ENCODE measurements at regions not wholly inside any gene's neighbourhood (a gene's known extent, or its start where the extent isn't known, plus 50 kb on each side); places are given as distances from the start of the nearest gene placed in this dataset.

DNA sequence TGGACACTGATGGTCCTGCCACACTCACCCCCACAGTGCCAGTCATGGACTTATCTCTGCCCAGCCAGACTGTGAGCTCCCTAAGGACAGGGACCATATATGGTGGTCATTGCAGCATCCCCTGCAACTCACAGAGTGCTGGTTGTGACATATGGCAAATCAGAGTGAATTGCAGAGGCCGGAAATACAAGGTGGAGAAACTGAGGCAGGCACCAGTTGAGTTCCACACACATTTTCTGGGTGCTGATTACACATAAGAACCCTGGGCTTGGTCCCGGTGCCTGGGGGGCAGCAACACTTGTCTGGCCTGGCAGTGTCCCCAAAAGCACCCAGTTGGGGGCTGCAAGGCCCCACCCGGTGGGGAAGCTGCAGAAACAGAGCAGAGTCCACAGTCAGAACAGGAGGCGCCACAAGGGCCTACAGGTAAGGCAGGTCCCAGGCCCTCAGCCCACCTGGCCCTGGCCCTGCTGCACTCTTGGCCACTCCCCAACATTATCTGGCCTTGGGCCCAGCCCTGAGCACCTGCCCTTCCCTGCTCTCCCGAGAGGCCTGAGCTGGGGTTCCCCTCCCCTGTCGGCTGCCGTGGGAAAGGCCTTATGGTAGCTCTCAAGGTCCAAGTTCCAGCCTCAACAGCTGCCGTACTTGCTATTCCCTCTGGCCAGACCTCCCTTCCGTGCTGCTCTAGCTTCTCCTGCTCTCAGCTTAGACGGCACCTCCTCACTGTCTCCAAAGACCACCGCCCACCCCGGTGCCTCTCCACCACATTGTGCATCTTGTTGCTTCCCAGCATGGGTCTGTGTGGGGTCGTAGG, 140.8 kb upstream of the PTPN1 start:
- no peaks in the 10 kb centered on the region for H3K9me3 Mint-ChIP-seq
- no peak overlapping the region for H3K4me3 Mint-ChIP-seq
- ATAC-seq: no peak
- H3K27me3 Mint-ChIP-seq: no peaks in the 10 kb centered on the region
- POLR2A ChIA-PET: interaction anchor here (0.6 kb wide), 1 partner anchor 1916 kb away, joined by 4 read pairs; no protein-coding TSS in a partner anchor
- H3K4me1 Mint-ChIP-seq (ENCODE audit: low read depth): peaks cover 4% of the 10 kb centered on the region
- TF ChIP-seq, protein P1, sequence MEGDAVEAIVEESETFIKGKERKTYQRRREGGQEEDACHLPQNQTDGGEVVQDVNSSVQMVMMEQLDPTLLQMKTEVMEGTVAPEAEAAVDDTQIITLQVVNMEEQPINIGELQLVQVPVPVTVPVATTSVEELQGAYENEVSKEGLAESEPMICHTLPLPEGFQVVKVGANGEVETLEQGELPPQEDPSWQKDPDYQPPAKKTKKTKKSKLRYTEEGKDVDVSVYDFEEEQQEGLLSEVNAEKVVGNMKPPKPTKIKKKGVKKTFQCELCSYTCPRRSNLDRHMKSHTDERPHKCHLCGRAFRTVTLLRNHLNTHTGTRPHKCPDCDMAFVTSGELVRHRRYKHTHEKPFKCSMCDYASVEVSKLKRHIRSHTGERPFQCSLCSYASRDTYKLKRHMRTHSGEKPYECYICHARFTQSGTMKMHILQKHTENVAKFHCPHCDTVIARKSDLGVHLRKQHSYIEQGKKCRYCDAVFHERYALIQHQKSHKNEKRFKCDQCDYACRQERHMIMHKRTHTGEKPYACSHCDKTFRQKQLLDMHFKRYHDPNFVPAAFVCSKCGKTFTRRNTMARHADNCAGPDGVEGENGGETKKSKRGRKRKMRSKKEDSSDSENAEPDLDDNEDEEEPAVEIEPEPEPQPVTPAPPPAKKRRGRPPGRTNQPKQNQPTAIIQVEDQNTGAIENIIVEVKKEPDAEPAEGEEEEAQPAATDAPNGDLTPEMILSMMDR (IDR thresholded peaks at IDR 0.05): no peak
- intact Hi-C loops (cut with micrococcal nuclease): no loop called here
- no peaks in the 10 kb centered on the region for H3K36me3 Mint-ChIP-seq (ENCODE audit: low read depth)
- DNase-seq: no peak
- CTCF ChIA-PET: interaction anchor here (1.3 kb wide), 1 partner anchor 93 kb away, joined by 3 read pairs; no protein-coding TSS in a partner anchor
- no peak overlapping the region for H3K27ac Mint-ChIP-seq

DNA sequence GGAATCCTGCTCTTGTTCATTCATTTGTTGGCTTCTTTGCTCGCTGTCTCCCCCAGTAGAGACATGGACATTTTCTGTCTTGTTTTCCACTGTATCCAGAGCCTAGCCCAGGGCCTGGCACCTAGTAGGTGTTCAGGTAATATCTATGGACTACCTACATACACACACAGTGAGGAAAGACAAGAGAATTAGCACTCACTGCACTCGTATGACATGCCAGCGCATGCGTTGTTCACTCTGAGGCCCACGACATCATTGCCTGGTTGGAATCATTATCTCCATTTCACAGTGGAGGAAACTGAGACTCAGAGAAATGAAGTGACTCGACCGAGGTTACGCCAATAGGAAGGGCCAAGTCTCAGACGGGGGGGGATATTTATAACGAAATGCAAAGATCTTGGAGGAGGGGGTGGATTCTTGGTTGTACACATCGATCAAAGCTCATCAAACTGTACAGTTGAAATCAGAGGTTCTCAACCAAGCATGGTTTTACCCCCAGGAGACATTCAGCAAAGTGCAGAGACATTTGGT, 140.1 kb upstream of the PTPN1 start:
- TF ChIP-seq, protein P1 (IDR thresholded peaks at IDR 0.05): no peak

DNA sequence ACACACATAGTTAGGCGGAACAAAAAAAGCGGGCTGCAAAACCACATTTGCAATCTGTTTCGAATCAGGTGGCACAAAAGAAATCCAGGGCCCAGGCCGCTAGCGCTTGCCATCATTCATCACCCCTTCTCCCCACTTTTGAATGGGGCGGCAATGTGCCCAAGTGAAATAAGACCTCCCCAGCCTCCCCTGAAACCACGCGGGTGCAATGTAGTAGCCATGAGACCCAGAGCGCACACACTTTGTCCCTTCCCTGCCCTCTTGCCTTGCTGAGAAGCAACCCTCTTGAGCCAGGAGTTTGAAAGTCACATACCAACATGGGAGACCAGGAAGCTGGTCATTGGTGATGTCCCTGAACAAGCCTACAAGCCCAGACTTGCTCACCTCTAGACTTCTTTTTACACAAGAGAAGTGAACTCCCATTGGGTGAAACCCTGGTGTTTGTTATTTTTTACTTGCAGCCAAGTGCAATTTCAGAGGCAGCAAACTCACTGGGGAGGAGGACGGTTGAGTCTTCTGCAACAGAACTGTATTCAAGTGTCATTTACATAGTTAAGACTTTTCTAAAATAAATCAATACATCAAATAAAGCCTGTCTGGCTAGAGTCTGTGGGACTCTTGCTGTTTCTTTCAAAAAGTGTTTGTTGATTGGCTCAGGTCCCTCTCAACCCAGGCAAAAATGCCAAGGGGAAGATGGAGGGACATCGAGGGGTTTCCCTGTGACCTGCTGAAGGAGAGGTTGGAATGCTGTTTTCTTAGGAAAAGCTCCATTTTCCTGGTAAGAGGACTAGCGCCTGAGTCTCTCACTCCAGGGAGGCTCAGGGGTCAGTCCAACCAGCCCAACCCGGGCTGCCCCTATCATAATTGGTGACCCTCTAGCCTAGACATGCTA, 138.1 kb upstream of the PTPN1 start:
- no peak overlapping the region for H3K4me3 Mint-ChIP-seq
- ATAC-seq (no peak), DNase-seq (no peak)
- H3K27me3 Mint-ChIP-seq: no peaks in the 10 kb centered on the region
- ChIA-PET POLR2A (no interaction called here), CTCF (no interaction called here)
- no peaks in the 10 kb centered on the region for H3K9me3 Mint-ChIP-seq
- peaks cover under 1% of the 10 kb centered on the region for H3K4me1 Mint-ChIP-seq (ENCODE audit: low read depth)
- no peaks in the 10 kb centered on the region for H3K36me3 Mint-ChIP-seq (ENCODE audit: low read depth)
- intact Hi-C loops (cut with micrococcal nuclease): no loop called here
- H3K27ac Mint-ChIP-seq: no peak overlapping the region
- TF ChIP-seq, protein P1 (IDR thresholded peaks at IDR 0.05): no peak

More for the DNA sequence above, 140.1 kb upstream of the PTPN1 start:
- Mint-ChIP-seq H3K9me3 (no peaks in the 10 kb centered on the region), H3K4me1 (ENCODE audit: low read depth) (peaks cover 4% of the 10 kb centered on the region), H3K27me3 (no peaks in the 10 kb centered on the region), H3K4me3 (no peak overlapping the region), H3K27ac (no peak overlapping the region), H3K36me3 (ENCODE audit: low read depth) (no peaks in the 10 kb centered on the region)
- ATAC-seq: no peak
- intact Hi-C loops (cut with micrococcal nuclease): no loop called here
- ChIA-PET CTCF (interaction anchor here (1.1 kb wide), 1 partner anchor 191 kb away, joined by 3 read pairs; no protein-coding TSS in a partner anchor), POLR2A (no interaction called here)
- DNase-seq: no peak

DNA sequence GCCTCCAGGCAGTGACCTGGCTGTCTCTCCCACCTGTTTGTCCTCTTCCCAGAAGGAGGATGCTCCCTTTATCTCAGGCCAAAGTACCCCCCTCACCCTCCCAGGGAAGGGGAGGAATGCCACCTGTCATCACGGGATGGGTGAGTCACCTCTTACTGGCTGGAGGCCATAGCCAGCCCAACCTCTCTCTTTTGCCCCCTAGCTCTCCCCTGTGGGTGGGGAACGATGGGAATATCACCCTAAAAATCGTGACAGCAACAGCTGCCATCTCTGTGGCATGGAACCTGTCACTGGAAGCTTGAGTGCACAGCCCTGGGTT, 137.5 kb upstream of the PTPN1 start:
- ChIA-PET CTCF (no interaction called here), POLR2A (no interaction called here)
- Mint-ChIP-seq H3K27me3 (no peaks in the 10 kb centered on the region), H3K4me3 (no peak overlapping the region), H3K36me3 (ENCODE audit: low read depth) (no peaks in the 10 kb centered on the region), H3K4me1 (ENCODE audit: low read depth) (peaks cover 4% of the 10 kb centered on the region), H3K9me3 (no peaks in the 10 kb centered on the region), H3K27ac (no peak overlapping the region)
- TF ChIP-seq, protein P1 (IDR thresholded peaks at IDR 0.05): no peak
- DNase-seq (no peak), ATAC-seq (no peak)
- intact Hi-C loops (cut with micrococcal nuclease): no loop called here
